HL-60 (cell line): ENCODE measurements at regions not wholly inside any gene's neighbourhood (a gene's known extent, or its start where the extent isn't known, plus 50 kb on each side); places are given as distances from the start of the nearest gene placed in this dataset.

ENCODE experiments used
- POLR2AphosphoS5 ChIP-seq: IDR thresholded peaks from 2 replicates; pipeline ENCODE4 v1.6.1; 2012; ENCODE audit warnings: low read depth
- TF ChIP-seq, protein P1 (sequence below): IDR thresholded peaks from one replicate; pipeline ENCODE4 v1.5.1; 2011; ENCODE audit warnings: low read length, control low read depth, inconsistent platforms; ENCODE audit not compliant: insufficient read depth
- TF ChIP-seq, protein P2 (sequence below): IDR thresholded peaks from 2 replicates; pipeline ENCODE4 v1.6.1; 2012; ENCODE audit warnings: low read depth; ENCODE audit not compliant: insufficient replicate concordance

DNA sequence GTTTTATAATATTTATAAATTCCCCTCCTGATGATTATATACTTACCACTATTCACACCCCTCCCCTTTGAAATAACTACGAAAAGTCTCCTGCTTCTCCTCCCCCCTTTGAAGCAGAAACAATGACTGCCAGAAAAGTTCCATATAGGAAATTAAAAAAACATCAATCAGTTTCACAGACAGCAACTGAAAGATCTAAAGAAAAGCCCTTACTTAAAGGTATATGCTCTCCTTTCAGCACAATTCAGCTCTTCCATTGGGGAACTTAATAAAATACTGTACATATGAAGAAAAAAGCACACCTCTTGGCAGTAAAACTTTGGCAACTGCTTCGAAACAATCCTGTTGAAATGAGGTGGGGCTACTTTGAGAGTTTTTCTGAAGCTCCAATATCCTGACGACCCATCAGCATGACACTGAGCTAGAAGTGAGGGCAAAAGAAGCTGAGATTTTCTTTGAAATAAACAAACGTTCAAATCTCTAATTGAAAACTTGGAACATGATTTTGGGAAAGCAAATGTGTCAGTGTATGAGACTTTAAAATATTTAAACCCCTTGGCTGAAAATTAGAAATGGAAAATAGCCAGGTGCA, 147.6 kb upstream of the RXFP2 start:
- TF ChIP-seq, protein P1, sequence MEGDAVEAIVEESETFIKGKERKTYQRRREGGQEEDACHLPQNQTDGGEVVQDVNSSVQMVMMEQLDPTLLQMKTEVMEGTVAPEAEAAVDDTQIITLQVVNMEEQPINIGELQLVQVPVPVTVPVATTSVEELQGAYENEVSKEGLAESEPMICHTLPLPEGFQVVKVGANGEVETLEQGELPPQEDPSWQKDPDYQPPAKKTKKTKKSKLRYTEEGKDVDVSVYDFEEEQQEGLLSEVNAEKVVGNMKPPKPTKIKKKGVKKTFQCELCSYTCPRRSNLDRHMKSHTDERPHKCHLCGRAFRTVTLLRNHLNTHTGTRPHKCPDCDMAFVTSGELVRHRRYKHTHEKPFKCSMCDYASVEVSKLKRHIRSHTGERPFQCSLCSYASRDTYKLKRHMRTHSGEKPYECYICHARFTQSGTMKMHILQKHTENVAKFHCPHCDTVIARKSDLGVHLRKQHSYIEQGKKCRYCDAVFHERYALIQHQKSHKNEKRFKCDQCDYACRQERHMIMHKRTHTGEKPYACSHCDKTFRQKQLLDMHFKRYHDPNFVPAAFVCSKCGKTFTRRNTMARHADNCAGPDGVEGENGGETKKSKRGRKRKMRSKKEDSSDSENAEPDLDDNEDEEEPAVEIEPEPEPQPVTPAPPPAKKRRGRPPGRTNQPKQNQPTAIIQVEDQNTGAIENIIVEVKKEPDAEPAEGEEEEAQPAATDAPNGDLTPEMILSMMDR: no peak
- TF ChIP-seq POLR2AphosphoS5: no peak
- TF ChIP-seq, protein P2, sequence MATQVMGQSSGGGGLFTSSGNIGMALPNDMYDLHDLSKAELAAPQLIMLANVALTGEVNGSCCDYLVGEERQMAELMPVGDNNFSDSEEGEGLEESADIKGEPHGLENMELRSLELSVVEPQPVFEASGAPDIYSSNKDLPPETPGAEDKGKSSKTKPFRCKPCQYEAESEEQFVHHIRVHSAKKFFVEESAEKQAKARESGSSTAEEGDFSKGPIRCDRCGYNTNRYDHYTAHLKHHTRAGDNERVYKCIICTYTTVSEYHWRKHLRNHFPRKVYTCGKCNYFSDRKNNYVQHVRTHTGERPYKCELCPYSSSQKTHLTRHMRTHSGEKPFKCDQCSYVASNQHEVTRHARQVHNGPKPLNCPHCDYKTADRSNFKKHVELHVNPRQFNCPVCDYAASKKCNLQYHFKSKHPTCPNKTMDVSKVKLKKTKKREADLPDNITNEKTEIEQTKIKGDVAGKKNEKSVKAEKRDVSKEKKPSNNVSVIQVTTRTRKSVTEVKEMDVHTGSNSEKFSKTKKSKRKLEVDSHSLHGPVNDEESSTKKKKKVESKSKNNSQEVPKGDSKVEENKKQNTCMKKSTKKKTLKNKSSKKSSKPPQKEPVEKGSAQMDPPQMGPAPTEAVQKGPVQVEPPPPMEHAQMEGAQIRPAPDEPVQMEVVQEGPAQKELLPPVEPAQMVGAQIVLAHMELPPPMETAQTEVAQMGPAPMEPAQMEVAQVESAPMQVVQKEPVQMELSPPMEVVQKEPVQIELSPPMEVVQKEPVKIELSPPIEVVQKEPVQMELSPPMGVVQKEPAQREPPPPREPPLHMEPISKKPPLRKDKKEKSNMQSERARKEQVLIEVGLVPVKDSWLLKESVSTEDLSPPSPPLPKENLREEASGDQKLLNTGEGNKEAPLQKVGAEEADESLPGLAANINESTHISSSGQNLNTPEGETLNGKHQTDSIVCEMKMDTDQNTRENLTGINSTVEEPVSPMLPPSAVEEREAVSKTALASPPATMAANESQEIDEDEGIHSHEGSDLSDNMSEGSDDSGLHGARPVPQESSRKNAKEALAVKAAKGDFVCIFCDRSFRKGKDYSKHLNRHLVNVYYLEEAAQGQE: no peak
